ENCODE measurements at regions not wholly inside any gene's neighbourhood (a gene's known extent, or its start where the extent isn't known, plus 50 kb on each side); places are given as distances from the start of the nearest gene placed in this dataset.

- H3K79me1 ChIP-seq (ENCODE audit: insufficient read depth, low read depth, low read length, poor library complexity, severe bottlenecking) = no peaks in the 10 kb centered on the region
- no peak overlapping the region for H2BK120ac ChIP-seq (ENCODE audit: low read depth, low read length, poor library complexity, severe bottlenecking)
- H3K23ac ChIP-seq (ENCODE audit: insufficient read length, low read depth, low read length) = no peak overlapping the region
- H3K18ac ChIP-seq (ENCODE audit: insufficient read length, low read depth, low read length) = no peak overlapping the region
- no peak overlapping the region for H3T11ph ChIP-seq (ENCODE audit: low read length)
- no peaks in the 10 kb centered on the region for H3K79me2 ChIP-seq (ENCODE audit: insufficient read depth, low read length)
- H3K4me3 Mint-ChIP-seq = no peak overlapping the region
- H2BK20ac ChIP-seq (ENCODE audit: low read depth, low read length, poor library complexity, severe bottlenecking) = no peak overlapping the region
- H3K23me2 ChIP-seq (ENCODE audit: insufficient read length, low read depth, low read length, poor library complexity, severe bottlenecking) = no peaks in the 10 kb centered on the region
- H4K91ac ChIP-seq (ENCODE audit: insufficient read length, low read depth, low read length) = no peak overlapping the region
- H4K8ac ChIP-seq (replicated peaks; ENCODE audit: insufficient read length, low read depth, low read length) = no peak overlapping the region
- TF ChIP-seq, protein P1, sequence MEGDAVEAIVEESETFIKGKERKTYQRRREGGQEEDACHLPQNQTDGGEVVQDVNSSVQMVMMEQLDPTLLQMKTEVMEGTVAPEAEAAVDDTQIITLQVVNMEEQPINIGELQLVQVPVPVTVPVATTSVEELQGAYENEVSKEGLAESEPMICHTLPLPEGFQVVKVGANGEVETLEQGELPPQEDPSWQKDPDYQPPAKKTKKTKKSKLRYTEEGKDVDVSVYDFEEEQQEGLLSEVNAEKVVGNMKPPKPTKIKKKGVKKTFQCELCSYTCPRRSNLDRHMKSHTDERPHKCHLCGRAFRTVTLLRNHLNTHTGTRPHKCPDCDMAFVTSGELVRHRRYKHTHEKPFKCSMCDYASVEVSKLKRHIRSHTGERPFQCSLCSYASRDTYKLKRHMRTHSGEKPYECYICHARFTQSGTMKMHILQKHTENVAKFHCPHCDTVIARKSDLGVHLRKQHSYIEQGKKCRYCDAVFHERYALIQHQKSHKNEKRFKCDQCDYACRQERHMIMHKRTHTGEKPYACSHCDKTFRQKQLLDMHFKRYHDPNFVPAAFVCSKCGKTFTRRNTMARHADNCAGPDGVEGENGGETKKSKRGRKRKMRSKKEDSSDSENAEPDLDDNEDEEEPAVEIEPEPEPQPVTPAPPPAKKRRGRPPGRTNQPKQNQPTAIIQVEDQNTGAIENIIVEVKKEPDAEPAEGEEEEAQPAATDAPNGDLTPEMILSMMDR (conservative IDR thresholded peaks at IDR 0.05) = no peak
- no peak overlapping the region for H2BK15ac ChIP-seq (ENCODE audit: low read depth, low read length)
- H3K27ac ChIP-seq (ENCODE audit: insufficient read length, low read depth, low read length) = no peak overlapping the region
- H3K4ac ChIP-seq (ENCODE audit: low read depth, low read length) = no peak overlapping the region
- no peak for DNase-seq
- H3K9me3 Mint-ChIP-seq = no peaks in the 10 kb centered on the region
- no peak overlapping the region for H2AFZ ChIP-seq (ENCODE audit: low read length)
- no peak overlapping the region for H2BK5ac ChIP-seq (ENCODE audit: insufficient read length, low read length)
- H3K14ac ChIP-seq (ENCODE audit: insufficient read depth, low read length) = no peak overlapping the region
- no peaks in the 10 kb centered on the region for H3K4me1 ChIP-seq (ENCODE audit: insufficient read depth, low read length)
- H3K56ac ChIP-seq (ENCODE audit: insufficient read length, low read depth, low read length) = no peak overlapping the region
- no peaks in the 10 kb centered on the region for H3K27me3 Mint-ChIP-seq (ENCODE audit: low read depth)
- no peak overlapping the region for H2BK12ac ChIP-seq (ENCODE audit: insufficient read length, low read depth, low read length)
- H3K9ac ChIP-seq (ENCODE audit: extremely low read depth, insufficient read length, low read length) = no peak overlapping the region
- H3K4me1 Mint-ChIP-seq = peaks cover 45 to 46% of the 10 kb centered on the region in 2 experiments
- H2AK5ac ChIP-seq (ENCODE audit: insufficient read length, low read length) = no peak overlapping the region
- H3K9me3 ChIP-seq (ENCODE audit: control insufficient read depth, low read depth, low read length) = no peaks in the 10 kb centered on the region
- WGBS (ENCODE audit: extremely low coverage, insufficient read length, low lambda C conversion rate) = no CpG with 5 or more reads among the region's 1 CpG
- no peak overlapping the region for H4K5ac ChIP-seq (ENCODE audit: insufficient read length, low read depth, low read length)
- no peak overlapping the region for H3K4me2 ChIP-seq (ENCODE audit: insufficient read depth, insufficient read length, low read length)
- no peak overlapping the region for H3K27ac Mint-ChIP-seq
- H3K27me3 ChIP-seq (ENCODE audit: insufficient read depth, low read length) = no peaks in the 10 kb centered on the region
- H3K36me3 Mint-ChIP-seq (ENCODE audit: insufficient read depth in 1 of 3, low read depth in 3 of 3) = no peaks in the 10 kb centered on the region
- no peaks in the 10 kb centered on the region for H4K20me1 ChIP-seq (ENCODE audit: control insufficient read depth, insufficient read depth, insufficient read length)
Measured at GRCh38 chr2:155908567-155908966, 424.0 kb downstream of the NR4A2 start.

Data from H9 (cell line).